Gastroesophageal sphincter (tissue), 4 donors: ENCODE measurements at regions not wholly inside any gene's neighbourhood (a gene's known extent, or its start where the extent isn't known, plus 50 kb on each side); places are given as distances from the start of the nearest gene placed in this dataset.

Source experiments
- ATAC-seq: fragments of 150-250 bp; one replicate; pipeline ENCODE4 v1.9.1; 2016; ENCODE audit warnings: mild to moderate bottlenecking, moderate library complexity
- H3K27ac ChIP-seq, 4 donors: fragments of 200-600 bp; sonication (generic) in 3 of 4; 1 replicate in 3 of 4; 2 replicates in 1 of 4; pipeline ENCODE4 v1.5.1; 2016 to 2019
- H3K27me3 ChIP-seq: fragments of 200-600 bp; sonication (generic); one replicate; pipeline ENCODE4 v1.5.1; 2019
- H3K36me3 ChIP-seq, 2 donors: fragments of 200-600 bp; sonication (generic); one replicate each; pipeline ENCODE4 v1.5.1; 2019; ENCODE audit warnings: control low read depth in 1 of 2
- H3K4me1 ChIP-seq, 3 donors: fragments of 200-600 bp; sonication (generic); 1 replicate in 2 of 3; 2 replicates in 1 of 3; pipeline ENCODE4 v1.5.1; 2016 to 2019; ENCODE audit warnings: control low read depth in 2 of 3
- H3K4me3 ChIP-seq, 2 donors: fragments of 200-600 bp; sonication (generic); one replicate each; pipeline ENCODE4 v1.5.1; 2019; ENCODE audit warnings: mild to moderate bottlenecking in 1 of 2, moderate library complexity in 1 of 2
- H3K9me3 ChIP-seq, 3 donors: fragments of 200-600 bp; sonication (generic); one replicate each; pipeline ENCODE4 v1.5.1; 2017 to 2019; ENCODE audit warnings: control low read depth in 2 of 3
- CTCF ChIP-seq, 4 experiments: fragments of 200-600 bp in 2 of 4; fragments of 450-650 bp in 2 of 4; sonication (generic) in 1 of 4; IDR thresholded peaks; one replicate each; pipeline ENCODE4 v1.5.1; 2017 to 2019; ENCODE audit warnings: antibody characterized with exemption in 4 of 4, mild to moderate bottlenecking in 2 of 4, moderate library complexity in 2 of 4
- EP300 ChIP-seq: sonication (generic); formaldehyde crosslinking; IDR thresholded peaks from one replicate; pipeline ENCODE4 v1.6.1; 2017; ENCODE audit warnings: antibody characterized with exemption, mild to moderate bottlenecking
- POLR2A ChIP-seq, 2 donors: fragments of 450-650 bp; IDR thresholded peaks; one replicate each; pipeline ENCODE4 v1.6.1; 2017; ENCODE audit warnings: antibody characterized with exemption in 2 of 2, mild to moderate bottlenecking in 2 of 2, moderate library complexity in 1 of 2
- POLR2AphosphoS5 ChIP-seq: sonication (generic); formaldehyde crosslinking; IDR thresholded peaks from one replicate; pipeline ENCODE4 v1.6.1; 2017; ENCODE audit warnings: antibody characterized with exemption
- WGBS, 2 donors: methylation state at CpG; one replicate each; pipeline ENCODE4 v1.1.5; 2018; ENCODE audit warnings: low coverage in 1 of 2; 5-methylcytosine and 5-hydroxymethylcytosine counted together

GRCh38 chr21:38196036-38196435 is 60.8 kb upstream of the KCNJ15 start:
- no peak for ATAC-seq
- WGBS, 2 donors = 41% methylated on average over 2 of the region's 2 CpGs; no CpG with 5 or more reads in 1 of the 2 donors
- no peak overlapping the region for H3K27ac ChIP-seq

GRCh38 chr21:38202811-38203210 is 54.0 kb upstream of the KCNJ15 start:
- H3K36me3 ChIP-seq = no peaks in the 10 kb centered on the region
- H3K27ac ChIP-seq = no peak overlapping the region
- H3K27me3 ChIP-seq = peaks cover 18% of the 10 kb centered on the region
- no peak overlapping the region for H3K4me3 ChIP-seq
- no peak for TF ChIP-seq CTCF (IDR thresholded peaks at IDR 0.05)
- no peak for TF ChIP-seq EP300
- no peak for TF ChIP-seq POLR2AphosphoS5
- TF ChIP-seq POLR2A (IDR thresholded peaks at IDR 0.05) = no peak
- no peaks in the 10 kb centered on the region for H3K9me3 ChIP-seq
- H3K4me1 ChIP-seq = no peaks in the 10 kb centered on the region
- ATAC-seq = no peak

More at GRCh38 chr21:38196036-38196435, 60.8 kb upstream of the KCNJ15 start:
- Histone ChIP-seq H3K36me3 (no peaks in the 10 kb centered on the region), H3K4me3 (no peak overlapping the region), H3K9me3 (peaks cover 0 to 29% (median 0%) of the 10 kb centered on the region in 3 donors), H3K4me1 (no peaks in the 10 kb centered on the region), H3K27me3 (no peaks in the 10 kb centered on the region)
- TF ChIP-seq POLR2A (IDR thresholded peaks at IDR 0.05) = no peak
- TF ChIP-seq EP300 = no peak
- TF ChIP-seq POLR2AphosphoS5 = no peak
- no peak for TF ChIP-seq CTCF (IDR thresholded peaks at IDR 0.05)

- Histone ChIP-seq H3K36me3 (no peaks in the 10 kb centered on the region), H3K4me3 (no peak overlapping the region), H3K4me1 (no peaks in the 10 kb centered on the region), H3K27ac (no peak overlapping the region), H3K27me3 (peaks cover 23% of the 10 kb centered on the region), H3K9me3 (no peaks in the 10 kb centered on the region)
- no peak for ATAC-seq
- no peak for TF ChIP-seq POLR2A (IDR thresholded peaks at IDR 0.05)
- 79 to 86% methylated on average over 3 to 7 of the region's 7 CpGs for WGBS, 2 donors
These were observed 53.6 kb upstream of the KCNJ15 start for GRCh38 chr21:38203229-38203628.

GRCh38 chr21:38205940-38206339 is 50.9 kb upstream of the KCNJ15 start:
- ATAC-seq = no peak
- WGBS, 2 donors = 80% methylated on average over 1 of the region's 5 CpGs; no CpG with 5 or more reads in 1 of the 2 donors
- Histone ChIP-seq H3K36me3 (no peaks in the 10 kb centered on the region), H3K4me3 (no peak overlapping the region), H3K27me3 (peaks cover 23% of the 10 kb centered on the region), H3K9me3 (peaks cover 0 to 17% (median 0%) of the 10 kb centered on the region in 3 donors), H3K27ac (no peak overlapping the region), H3K4me1 (no peaks in the 10 kb centered on the region)
- TF ChIP-seq POLR2A (IDR thresholded peaks at IDR 0.05) (no peak), CTCF (IDR thresholded peaks at IDR 0.05) (no peak), EP300 (no peak), POLR2AphosphoS5 (no peak)

GRCh38 chr21:38206646-38207045 is 50.1 kb upstream of the KCNJ15 start:
- 92 to 100% methylated on average over 1 to 2 of the region's 10 CpGs for WGBS, 2 donors
- H3K4me3 ChIP-seq = no peak overlapping the region
- peaks cover 0 to 17% (median 0%) of the 10 kb centered on the region in 3 donors for H3K9me3 ChIP-seq
- ATAC-seq = no peak
- H3K27me3 ChIP-seq = peaks cover 24% of the 10 kb centered on the region
- TF ChIP-seq POLR2A (IDR thresholded peaks at IDR 0.05) (no peak), POLR2AphosphoS5 (no peak), CTCF (IDR thresholded peaks at IDR 0.05) (no peak), EP300 (no peak)
- H3K27ac ChIP-seq = no peak overlapping the region
- H3K36me3 ChIP-seq = no peaks in the 10 kb centered on the region
- no peaks in the 10 kb centered on the region for H3K4me1 ChIP-seq
